ENCODE measurements at regions not wholly inside any gene's neighbourhood (a gene's known extent, or its start where the extent isn't known, plus 50 kb on each side); places are given as distances from the start of the nearest gene placed in this dataset.

- TF ChIP-seq, protein P1, sequence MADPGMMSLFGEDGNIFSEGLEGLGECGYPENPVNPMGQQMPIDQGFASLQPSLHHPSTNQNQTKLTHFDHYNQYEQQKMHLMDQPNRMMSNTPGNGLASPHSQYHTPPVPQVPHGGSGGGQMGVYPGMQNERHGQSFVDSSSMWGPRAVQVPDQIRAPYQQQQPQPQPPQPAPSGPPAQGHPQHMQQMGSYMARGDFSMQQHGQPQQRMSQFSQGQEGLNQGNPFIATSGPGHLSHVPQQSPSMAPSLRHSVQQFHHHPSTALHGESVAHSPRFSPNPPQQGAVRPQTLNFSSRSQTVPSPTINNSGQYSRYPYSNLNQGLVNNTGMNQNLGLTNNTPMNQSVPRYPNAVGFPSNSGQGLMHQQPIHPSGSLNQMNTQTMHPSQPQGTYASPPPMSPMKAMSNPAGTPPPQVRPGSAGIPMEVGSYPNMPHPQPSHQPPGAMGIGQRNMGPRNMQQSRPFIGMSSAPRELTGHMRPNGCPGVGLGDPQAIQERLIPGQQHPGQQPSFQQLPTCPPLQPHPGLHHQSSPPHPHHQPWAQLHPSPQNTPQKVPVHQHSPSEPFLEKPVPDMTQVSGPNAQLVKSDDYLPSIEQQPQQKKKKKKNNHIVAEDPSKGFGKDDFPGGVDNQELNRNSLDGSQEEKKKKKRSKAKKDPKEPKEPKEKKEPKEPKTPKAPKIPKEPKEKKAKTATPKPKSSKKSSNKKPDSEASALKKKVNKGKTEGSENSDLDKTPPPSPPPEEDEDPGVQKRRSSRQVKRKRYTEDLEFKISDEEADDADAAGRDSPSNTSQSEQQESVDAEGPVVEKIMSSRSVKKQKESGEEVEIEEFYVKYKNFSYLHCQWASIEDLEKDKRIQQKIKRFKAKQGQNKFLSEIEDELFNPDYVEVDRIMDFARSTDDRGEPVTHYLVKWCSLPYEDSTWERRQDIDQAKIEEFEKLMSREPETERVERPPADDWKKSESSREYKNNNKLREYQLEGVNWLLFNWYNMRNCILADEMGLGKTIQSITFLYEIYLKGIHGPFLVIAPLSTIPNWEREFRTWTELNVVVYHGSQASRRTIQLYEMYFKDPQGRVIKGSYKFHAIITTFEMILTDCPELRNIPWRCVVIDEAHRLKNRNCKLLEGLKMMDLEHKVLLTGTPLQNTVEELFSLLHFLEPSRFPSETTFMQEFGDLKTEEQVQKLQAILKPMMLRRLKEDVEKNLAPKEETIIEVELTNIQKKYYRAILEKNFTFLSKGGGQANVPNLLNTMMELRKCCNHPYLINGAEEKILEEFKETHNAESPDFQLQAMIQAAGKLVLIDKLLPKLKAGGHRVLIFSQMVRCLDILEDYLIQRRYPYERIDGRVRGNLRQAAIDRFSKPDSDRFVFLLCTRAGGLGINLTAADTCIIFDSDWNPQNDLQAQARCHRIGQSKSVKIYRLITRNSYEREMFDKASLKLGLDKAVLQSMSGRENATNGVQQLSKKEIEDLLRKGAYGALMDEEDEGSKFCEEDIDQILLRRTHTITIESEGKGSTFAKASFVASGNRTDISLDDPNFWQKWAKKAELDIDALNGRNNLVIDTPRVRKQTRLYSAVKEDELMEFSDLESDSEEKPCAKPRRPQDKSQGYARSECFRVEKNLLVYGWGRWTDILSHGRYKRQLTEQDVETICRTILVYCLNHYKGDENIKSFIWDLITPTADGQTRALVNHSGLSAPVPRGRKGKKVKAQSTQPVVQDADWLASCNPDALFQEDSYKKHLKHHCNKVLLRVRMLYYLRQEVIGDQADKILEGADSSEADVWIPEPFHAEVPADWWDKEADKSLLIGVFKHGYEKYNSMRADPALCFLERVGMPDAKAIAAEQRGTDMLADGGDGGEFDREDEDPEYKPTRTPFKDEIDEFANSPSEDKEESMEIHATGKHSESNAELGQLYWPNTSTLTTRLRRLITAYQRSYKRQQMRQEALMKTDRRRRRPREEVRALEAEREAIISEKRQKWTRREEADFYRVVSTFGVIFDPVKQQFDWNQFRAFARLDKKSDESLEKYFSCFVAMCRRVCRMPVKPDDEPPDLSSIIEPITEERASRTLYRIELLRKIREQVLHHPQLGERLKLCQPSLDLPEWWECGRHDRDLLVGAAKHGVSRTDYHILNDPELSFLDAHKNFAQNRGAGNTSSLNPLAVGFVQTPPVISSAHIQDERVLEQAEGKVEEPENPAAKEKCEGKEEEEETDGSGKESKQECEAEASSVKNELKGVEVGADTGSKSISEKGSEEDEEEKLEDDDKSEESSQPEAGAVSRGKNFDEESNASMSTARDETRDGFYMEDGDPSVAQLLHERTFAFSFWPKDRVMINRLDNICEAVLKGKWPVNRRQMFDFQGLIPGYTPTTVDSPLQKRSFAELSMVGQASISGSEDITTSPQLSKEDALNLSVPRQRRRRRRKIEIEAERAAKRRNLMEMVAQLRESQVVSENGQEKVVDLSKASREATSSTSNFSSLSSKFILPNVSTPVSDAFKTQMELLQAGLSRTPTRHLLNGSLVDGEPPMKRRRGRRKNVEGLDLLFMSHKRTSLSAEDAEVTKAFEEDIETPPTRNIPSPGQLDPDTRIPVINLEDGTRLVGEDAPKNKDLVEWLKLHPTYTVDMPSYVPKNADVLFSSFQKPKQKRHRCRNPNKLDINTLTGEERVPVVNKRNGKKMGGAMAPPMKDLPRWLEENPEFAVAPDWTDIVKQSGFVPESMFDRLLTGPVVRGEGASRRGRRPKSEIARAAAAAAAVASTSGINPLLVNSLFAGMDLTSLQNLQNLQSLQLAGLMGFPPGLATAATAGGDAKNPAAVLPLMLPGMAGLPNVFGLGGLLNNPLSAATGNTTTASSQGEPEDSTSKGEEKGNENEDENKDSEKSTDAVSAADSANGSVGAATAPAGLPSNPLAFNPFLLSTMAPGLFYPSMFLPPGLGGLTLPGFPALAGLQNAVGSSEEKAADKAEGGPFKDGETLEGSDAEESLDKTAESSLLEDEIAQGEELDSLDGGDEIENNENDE (IDR thresholded peaks at IDR 0.05; ENCODE audit: insufficient replicate concordance, low read length): no peak
- TF ChIP-seq CBX5 (IDR thresholded peaks at IDR 0.05; ENCODE audit: low read depth, low read length) (no peak), RAD21 (IDR thresholded peaks at IDR 0.05 in 1 of 2, conservative IDR thresholded peaks at IDR 0.05 in 1 of 2; ENCODE audit: low read depth in 2 of 2, low read length in 2 of 2) (no peak), HDAC6 (IDR thresholded peaks at IDR 0.05; ENCODE audit: low read depth, low read length) (no peak), CBX8 (IDR thresholded peaks at IDR 0.05; ENCODE audit: borderline replicate concordance, low read depth, low read length) (no peak)
Measured at GRCh38 chr18:60883587-60883986, 449.6 kb upstream of the CDH20 start (continued).

All from H1 (cell line).